ENCODE measurements at regions not wholly inside any gene's neighbourhood (a gene's known extent, or its start where the extent isn't known, plus 50 kb on each side); places are given as distances from the start of the nearest gene placed in this dataset.

DNA sequence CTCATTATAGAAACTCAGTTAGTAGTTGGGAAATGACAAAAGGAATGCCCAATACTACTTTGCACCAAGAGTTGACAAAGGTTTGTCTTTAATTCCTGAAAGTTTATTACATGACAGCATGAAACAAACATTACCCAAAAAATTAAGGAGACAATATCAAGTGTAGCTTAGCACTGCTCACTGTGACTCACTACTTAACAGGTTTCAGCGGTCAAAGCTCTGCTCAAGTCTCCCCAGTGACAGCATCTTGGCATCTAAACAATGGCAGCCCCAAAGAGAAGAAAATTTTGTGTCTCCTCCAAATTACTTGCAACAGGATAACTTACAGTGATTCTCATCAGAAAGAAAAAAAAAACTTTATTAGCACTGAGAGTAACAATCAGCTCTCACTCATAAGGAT is 1030.2 kb downstream of the EFNA5 start:
- TF ChIP-seq FOXM1 (IDR thresholded peaks at IDR 0.05; ENCODE audit: borderline replicate concordance, low read depth) (no peak), EP300 (IDR thresholded peaks at IDR 0.05; ENCODE audit: borderline replicate concordance) (no peak), TAF1 (IDR thresholded peaks at IDR 0.05; ENCODE audit: low read depth) (no peak), EGR1 (IDR thresholded peaks at IDR 0.05) (no peak)
- TF ChIP-seq, protein P1, sequence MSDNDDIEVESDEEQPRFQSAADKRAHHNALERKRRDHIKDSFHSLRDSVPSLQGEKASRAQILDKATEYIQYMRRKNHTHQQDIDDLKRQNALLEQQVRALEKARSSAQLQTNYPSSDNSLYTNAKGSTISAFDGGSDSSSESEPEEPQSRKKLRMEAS (IDR thresholded peaks at IDR 0.05): no peak
